GM23248 (cell line): ENCODE measurements at regions not wholly inside any gene's neighbourhood (a gene's known extent, or its start where the extent isn't known, plus 50 kb on each side); places are given as distances from the start of the nearest gene placed in this dataset.

Source experiments
- EZH2 ChIP-seq: fragments of 200-600 bp; sonication (generic); IDR thresholded peaks from 2 replicates; pipeline ENCODE4 v1.6.1; 2018; ENCODE audit warnings: antibody characterized with exemption, mild to moderate bottlenecking; ENCODE audit not compliant: insufficient read depth, poor library complexity, severe bottlenecking
- EZH2phosphoT487 ChIP-seq: fragments of 200-600 bp; sonication (generic); IDR thresholded peaks from 2 replicates; pipeline ENCODE4 v1.6.1; 2018; ENCODE audit warnings: antibody characterized with exemption, moderate library complexity, mild to moderate bottlenecking, low read depth; ENCODE audit not compliant: insufficient read depth

DNA sequence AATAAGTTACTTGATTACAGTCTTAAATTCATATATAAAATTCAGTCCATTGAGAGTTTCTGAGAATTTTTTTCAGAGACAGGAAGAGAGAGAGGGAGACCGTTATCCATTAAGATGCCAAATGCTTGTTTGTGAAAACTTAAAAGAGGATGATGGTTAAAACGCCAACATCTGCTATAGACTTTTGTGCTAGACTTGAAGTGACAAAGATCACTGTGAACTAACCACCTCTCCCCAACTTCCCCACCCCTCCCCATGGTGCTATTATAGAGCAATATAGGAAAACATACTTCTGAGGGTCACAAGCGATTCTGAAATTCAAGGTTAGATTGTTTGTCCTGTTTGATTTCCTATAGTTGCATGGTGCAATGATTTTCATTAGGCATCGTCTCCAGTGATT lies 440.8 kb downstream of the RMST start:
- TF ChIP-seq EZH2 (no peak), EZH2phosphoT487 (no peak)
